Esophagus squamous epithelium (tissue), 5 donors: ENCODE measurements at regions not wholly inside any gene's neighbourhood (a gene's known extent, or its start where the extent isn't known, plus 50 kb on each side); places are given as distances from the start of the nearest gene placed in this dataset.

Experiments
- DNase-seq: peaks from one replicate; lab custom pipeline; 2025; lab: John Stamatoyannopoulos, UW
- H3K27ac ChIP-seq, 4 donors: fragments of 200-600 bp; sonication (generic); one replicate each; pipeline ENCODE4 v1.5.1; 2016 to 2019; ENCODE audit warnings: mild to moderate bottlenecking in 1 of 4
- H3K27me3 ChIP-seq, 4 donors: fragments of 200-600 bp; sonication (generic); 1 replicate in 3 of 4; 2 replicates in 1 of 4; pipeline versions ENCODE4 v1.5.1 to v1.6.0; 2017 to 2021; ENCODE audit warnings: antibody characterized with exemption in 1 of 4
- H3K36me3 ChIP-seq, 3 donors: fragments of 200-600 bp; sonication (generic); one replicate each; pipeline ENCODE4 v1.5.1; 2016 to 2019
- H3K4me1 ChIP-seq, 3 donors: fragments of 200-600 bp; sonication (generic); one replicate each; pipeline ENCODE4 v1.5.1; 2017 to 2019
- H3K4me3 ChIP-seq, 4 donors: fragments of 200-600 bp; sonication (generic); 1 replicate in 3 of 4; 2 replicates in 1 of 4; pipeline ENCODE4 v1.5.1; 2016 to 2019; ENCODE audit warnings: mild to moderate bottlenecking in 2 of 4, moderate library complexity in 1 of 4
- H3K9me3 ChIP-seq, 3 donors: fragments of 200-600 bp; sonication (generic); one replicate each; pipeline ENCODE4 v1.5.1; 2016 to 2019
- CTCF ChIP-seq, 6 experiments: fragments of 450-650 bp in 4 of 6; fragments of 200-600 bp in 2 of 6; sonication (generic) in 2 of 6; IDR thresholded peaks; one replicate each; pipeline ENCODE4 v1.5.1; 2016 to 2019; ENCODE audit warnings: antibody characterized with exemption in 6 of 6, mild to moderate bottlenecking in 4 of 6, moderate library complexity in 4 of 6
- POLR2A ChIP-seq, 4 donors: fragments of 450-650 bp; IDR thresholded peaks; one replicate each; pipeline ENCODE4 v1.6.1; 2017; ENCODE audit warnings: antibody characterized with exemption in 4 of 4, mild to moderate bottlenecking in 4 of 4, moderate library complexity in 3 of 4
- WGBS, 2 donors: methylation state at CpG; one replicate each; pipeline ENCODE4 v1.1.5; 2018; 5-methylcytosine and 5-hydroxymethylcytosine counted together
- intact Hi-C: fragments of 100-400 bp; cut with DNase I; formaldehyde crosslinking; loops from one replicate; pipeline ENCODE4 v1.15.0; 2022
- donor health status: DM: yes; HTN: yes; CAD: no.

GRCh38 chr5:21694567-21694966 lies 1158.6 kb downstream of the CDH12 start:
- no peak for DNase-seq
- TF ChIP-seq POLR2A (IDR thresholded peaks at IDR 0.05) (no peak), CTCF (IDR thresholded peaks at IDR 0.05) (no peak)
- intact Hi-C loops, result no loop called here
- Histone ChIP-seq H3K4me3 (no peak overlapping the region), H3K36me3 (no peaks in the 10 kb centered on the region), H3K27me3 (no peaks in the 10 kb centered on the region), H3K27ac (no peak overlapping the region), H3K4me1 (no peaks in the 10 kb centered on the region), H3K9me3 (no peaks in the 10 kb centered on the region)
- WGBS, 2 donors, result 73 to 79% methylated on average over 2 of the region's 2 CpGs

GRCh38 chr5:21693591-21693990 lies 1159.6 kb downstream of the CDH12 start:
- no peak for DNase-seq
- Histone ChIP-seq H3K4me1 (no peaks in the 10 kb centered on the region), H3K4me3 (no peak overlapping the region), H3K27ac (no peak overlapping the region), H3K27me3 (no peaks in the 10 kb centered on the region), H3K36me3 (no peaks in the 10 kb centered on the region), H3K9me3 (no peaks in the 10 kb centered on the region)
- intact Hi-C loops, result no loop called here
- TF ChIP-seq POLR2A (IDR thresholded peaks at IDR 0.05) (no peak), CTCF (IDR thresholded peaks at IDR 0.05) (no peak)

DNA sequence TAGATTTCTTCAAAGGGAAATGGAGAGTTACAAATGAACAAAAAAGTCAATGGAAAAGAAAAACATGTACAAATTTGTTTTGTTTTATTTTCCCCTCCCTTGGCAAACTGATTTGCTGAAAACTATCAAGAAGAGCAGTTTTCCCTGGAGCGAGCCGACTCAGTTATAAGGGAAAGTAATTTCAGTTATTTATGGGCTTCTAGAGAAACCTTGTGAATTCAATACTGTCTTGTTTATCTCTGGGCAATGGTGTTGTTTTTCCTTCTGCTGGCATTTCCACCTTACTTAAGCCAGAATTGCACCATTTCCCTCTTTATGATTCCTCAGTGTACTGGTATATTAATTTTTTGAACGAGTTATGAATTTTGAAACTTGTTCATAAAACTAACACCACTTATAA lies 1163.6 kb downstream of the CDH12 start:
- TF ChIP-seq CTCF (IDR thresholded peaks at IDR 0.05) (no peak), POLR2A (IDR thresholded peaks at IDR 0.05) (no peak)
- Histone ChIP-seq H3K27ac (no peak overlapping the region), H3K27me3 (no peaks in the 10 kb centered on the region), H3K9me3 (no peaks in the 10 kb centered on the region), H3K4me1 (no peaks in the 10 kb centered on the region), H3K4me3 (no peak overlapping the region), H3K36me3 (no peaks in the 10 kb centered on the region)
- DNase-seq, result no peak
- intact Hi-C loops, result no loop called here
- 41 to 46% methylated on average over 3 of the region's 3 CpGs for WGBS, 2 donors

- Histone ChIP-seq H3K9me3 (no peaks in the 10 kb centered on the region), H3K4me3 (no peak overlapping the region), H3K27me3 (no peaks in the 10 kb centered on the region), H3K36me3 (no peaks in the 10 kb centered on the region), H3K4me1 (no peaks in the 10 kb centered on the region), H3K27ac (no peak overlapping the region)
- intact Hi-C loops, result no loop called here
- WGBS, 2 donors, result 22 to 23% methylated on average over 1 of the region's 1 CpG
- no peak for DNase-seq
- TF ChIP-seq POLR2A (IDR thresholded peaks at IDR 0.05) (no peak), CTCF (IDR thresholded peaks at IDR 0.05) (no peak)
These were observed 1164.5 kb downstream of the CDH12 start for GRCh38 chr5:21688655-21689054.

DNA sequence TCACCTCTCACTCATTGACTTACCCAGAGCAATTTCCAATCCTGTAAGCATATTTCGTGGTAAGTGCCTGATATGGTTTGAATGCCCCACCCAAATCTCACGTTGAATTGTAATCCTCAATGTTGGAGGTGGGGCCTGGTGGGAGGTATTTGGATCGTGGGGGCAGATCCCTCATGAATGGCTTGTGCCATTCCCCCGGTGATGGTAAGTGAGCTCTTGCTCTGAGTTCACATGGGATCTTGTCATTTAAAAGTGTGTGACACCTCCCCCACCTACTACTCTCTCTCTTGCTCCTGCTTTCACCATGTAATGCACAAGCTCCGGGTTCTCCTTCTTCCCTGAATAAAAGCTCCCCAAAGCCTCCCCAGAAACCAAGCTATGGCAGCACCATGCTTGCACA lies 1165.5 kb downstream of the CDH12 start:
- DNase-seq, result no peak
- Histone ChIP-seq H3K4me1 (no peaks in the 10 kb centered on the region), H3K9me3 (no peaks in the 10 kb centered on the region), H3K27ac (no peak overlapping the region), H3K36me3 (no peaks in the 10 kb centered on the region), H3K4me3 (no peak overlapping the region), H3K27me3 (no peaks in the 10 kb centered on the region)
- intact Hi-C loops, result no loop called here
- WGBS, 2 donors, result 75 to 81% methylated on average over 5 of the region's 5 CpGs
- no peak for TF ChIP-seq CTCF (IDR thresholded peaks at IDR 0.05)
- TF ChIP-seq POLR2A (IDR thresholded peaks at IDR 0.05), result no peak
